ENCODE measurements at regions not wholly inside any gene's neighbourhood (a gene's known extent, or its start where the extent isn't known, plus 50 kb on each side); places are given as distances from the start of the nearest gene placed in this dataset.
A peak's percentile ranks its signal among the peaks of the same experiment; 100 is the strongest.

GRCh38 chr13:33710924-33711323 lies 107.0 kb upstream of the RFC3 start:
- WGBS, 2 donors: 62 to 70% methylated on average over 1 of the region's 1 CpG
- DNase-seq (ENCODE audit: low spot score in 2 of 2): no peak
- Histone ChIP-seq H3K4me1 (peaks cover 0 to 5% (median 0%) of the 10 kb centered on the region in 4 donors), H3K36me3 (no peaks in the 10 kb centered on the region), H3K4me3 (no peak overlapping the region), H3K9me3 (peaks cover 0 to 16% (median 1%) of the 10 kb centered on the region in 4 donors), H3K27me3 (no peaks in the 10 kb centered on the region), H3K27ac (no peak overlapping the region)
- TF ChIP-seq EP300 (IDR thresholded peaks at IDR 0.05) (no peak), POLR2A (IDR thresholded peaks at IDR 0.05) (no peak), CTCF (IDR thresholded peaks at IDR 0.05) (no peak)

- peaks cover 0 to 11% (median under 1%) of the 10 kb centered on the region in 4 donors for H3K9me3 ChIP-seq
- no peaks in the 10 kb centered on the region for H3K27me3 ChIP-seq
- no peak overlapping the region for H3K27ac ChIP-seq
- WGBS, 2 donors: 59 to 66% methylated on average over 3 of the region's 3 CpGs
- DNase-seq (ENCODE audit: low spot score in 2 of 2): no peak
- H3K4me3 ChIP-seq: no peak overlapping the region
- no peaks in the 10 kb centered on the region for H3K36me3 ChIP-seq
- H3K4me1 ChIP-seq: peaks cover 0 to 5% (median 0%) of the 10 kb centered on the region in 4 donors
- no peak for TF ChIP-seq EP300 (IDR thresholded peaks at IDR 0.05)
- TF ChIP-seq POLR2A (IDR thresholded peaks at IDR 0.05): no peak
- no peak for TF ChIP-seq CTCF (IDR thresholded peaks at IDR 0.05)
Observed at GRCh38 chr13:33711436-33711835, 106.5 kb upstream of the RFC3 start.

- DNase-seq (ENCODE audit: low spot score in 2 of 2): no peak
- no peaks in the 10 kb centered on the region for H3K36me3 ChIP-seq
- TF ChIP-seq EP300 (IDR thresholded peaks at IDR 0.05) (no peak), POLR2A (IDR thresholded peaks at IDR 0.05) (no peak), CTCF (IDR thresholded peaks at IDR 0.05) (no peak)
- peaks cover 0 to 15% (median under 1%) of the 10 kb centered on the region in 4 donors for H3K4me1 ChIP-seq
- no peaks in the 10 kb centered on the region for H3K27me3 ChIP-seq
- H3K27ac ChIP-seq: peak overlapping the region in 1 of 4 donors; percentile 26
- no peak overlapping the region for H3K4me3 ChIP-seq
- no peaks in the 10 kb centered on the region for H3K9me3 ChIP-seq
Observed at GRCh38 chr13:33717775-33718174, 100.2 kb upstream of the RFC3 start.

GRCh38 chr13:33721724-33722123 lies 96.2 kb upstream of the RFC3 start:
- Histone ChIP-seq H3K4me1 (peaks cover 0 to 37% (median 13%) of the 10 kb centered on the region in 4 donors), H3K27me3 (no peaks in the 10 kb centered on the region), H3K9me3 (no peaks in the 10 kb centered on the region), H3K27ac (peak overlapping the region in 3 of 4 donors; percentile 59 to 86 (median 78)), H3K36me3 (no peaks in the 10 kb centered on the region), H3K4me3 (no peak overlapping the region)
- no peak for DNase-seq (ENCODE audit: low spot score in 2 of 2)
- 12 to 21% methylated on average over 1 of the region's 1 CpG for WGBS, 2 donors
- TF ChIP-seq EP300 (IDR thresholded peaks at IDR 0.05): peak in 1 of 2 donors; percentile 44
- no peak for TF ChIP-seq POLR2A (IDR thresholded peaks at IDR 0.05)

- no peak for DNase-seq (ENCODE audit: low spot score in 2 of 2)
Observed at GRCh38 chr13:33722216-33722915, 95.6 kb upstream of the RFC3 start.

More at GRCh38 chr13:33722216-33722915, 95.6 kb upstream of the RFC3 start:
- Histone ChIP-seq H3K9me3 (no peaks in the 10 kb centered on the region), H3K4me3 (no peak overlapping the region), H3K4me1 (peaks cover 0 to 39% (median 15%) of the 10 kb centered on the region in 4 donors), H3K27ac (peak overlapping the region; percentile 51 to 86 (median 68)), H3K36me3 (no peaks in the 10 kb centered on the region), H3K27me3 (no peaks in the 10 kb centered on the region)
- WGBS, 2 donors: 17 to 19% methylated on average over 3 of the region's 3 CpGs
- TF ChIP-seq POLR2A (IDR thresholded peaks at IDR 0.05) (no peak), EP300 (IDR thresholded peaks at IDR 0.05) (no peak), CTCF (IDR thresholded peaks at IDR 0.05) (no peak)
